HG02571 (cell line): ENCODE measurements at regions not wholly inside any gene's neighbourhood (a gene's known extent, or its start where the extent isn't known, plus 50 kb on each side); places are given as distances from the start of the nearest gene placed in this dataset.

Experiments used
- ATAC-seq: cut with Tn5 transposase; IDR thresholded peaks from one replicate; pipeline ENCODE4 v1.9.1; 2021; ENCODE audit warnings: mild to moderate bottlenecking, moderate library complexity; ENCODE audit not compliant: unreplicated experiment

DNA sequence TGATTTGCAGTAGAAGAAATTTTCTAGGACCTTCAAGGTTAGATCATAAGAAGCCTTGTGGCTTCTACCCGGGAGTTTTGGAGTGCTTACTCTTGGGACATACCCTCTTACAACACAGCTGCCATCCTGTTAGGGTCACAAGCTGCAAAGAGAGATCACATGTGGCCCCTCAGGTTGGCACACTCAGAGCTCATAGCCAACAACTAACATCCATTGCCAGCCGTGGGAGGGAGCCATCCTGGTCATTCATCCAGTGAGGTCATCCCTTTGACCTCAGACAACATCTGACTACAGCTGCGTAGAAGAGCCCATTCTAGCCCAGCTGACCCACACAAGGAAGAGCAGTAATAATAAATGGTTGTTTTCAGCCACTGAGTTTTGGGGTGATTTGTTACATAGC, 76.9 kb upstream of the NABP1 start:
- no peak for ATAC-seq

DNA sequence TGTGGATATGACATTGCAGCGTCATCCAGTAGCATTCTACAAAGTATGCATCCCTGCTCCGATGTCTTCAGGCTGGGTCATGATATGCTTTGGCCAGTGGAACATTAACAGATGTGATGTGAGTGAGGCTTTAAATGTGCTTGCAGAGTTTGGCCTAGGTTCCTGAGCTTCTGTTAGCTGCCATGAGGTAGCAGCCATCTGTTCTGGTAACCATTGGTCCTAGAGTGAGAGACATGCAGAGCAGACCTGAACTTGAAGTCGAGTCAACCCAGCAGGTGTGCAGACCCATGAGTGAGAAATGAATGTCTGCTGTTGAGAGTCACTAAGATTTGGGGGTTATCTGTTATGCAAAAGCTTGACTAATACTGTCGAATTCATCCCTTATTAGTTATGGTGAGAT, 73.8 kb upstream of the NABP1 start:
- no peak for ATAC-seq

DNA sequence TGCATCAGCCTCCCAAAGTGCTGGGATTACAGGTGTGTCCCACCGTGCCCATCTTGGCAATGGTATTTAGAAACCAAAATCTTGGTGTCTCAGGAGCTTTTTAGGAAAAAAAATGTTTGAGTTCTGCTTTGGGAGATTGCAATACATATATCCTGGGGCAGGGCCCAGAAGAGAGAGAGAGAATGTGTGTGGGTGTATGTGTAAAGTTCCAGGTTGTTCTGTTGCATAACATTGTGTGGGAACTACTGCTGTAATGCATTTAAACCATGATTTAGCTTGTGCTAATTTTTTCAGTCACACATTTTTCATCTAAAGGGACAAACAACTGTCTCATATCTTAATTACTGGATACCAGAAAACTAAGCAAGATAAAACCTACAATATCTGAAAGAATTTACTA, 70.8 kb upstream of the NABP1 start:
- no peak for ATAC-seq

DNA sequence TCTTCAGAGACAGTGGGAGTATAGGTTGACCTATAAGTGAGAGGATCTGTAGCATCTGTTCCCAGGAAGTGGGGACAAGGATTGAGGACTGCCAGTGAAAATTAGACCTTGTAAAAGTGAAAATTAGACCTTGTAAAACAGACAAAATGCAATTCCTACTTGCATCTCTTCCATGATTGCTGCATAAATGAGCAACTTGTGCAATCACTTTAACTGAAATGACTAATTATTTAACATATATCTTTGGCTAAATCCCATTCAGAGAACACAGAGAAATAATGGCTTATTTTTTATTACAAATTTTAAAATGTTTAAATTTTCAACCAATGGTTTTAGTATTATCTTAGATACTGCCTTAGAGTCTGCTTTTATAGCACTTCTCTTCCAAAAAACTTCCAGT, 67.2 kb upstream of the NABP1 start:
- ATAC-seq, result no peak

- peak; percentile 97 for ATAC-seq
These were observed 66.3 kb upstream of the NABP1 start for GRCh38 chr2:191611614-191612013.

DNA sequence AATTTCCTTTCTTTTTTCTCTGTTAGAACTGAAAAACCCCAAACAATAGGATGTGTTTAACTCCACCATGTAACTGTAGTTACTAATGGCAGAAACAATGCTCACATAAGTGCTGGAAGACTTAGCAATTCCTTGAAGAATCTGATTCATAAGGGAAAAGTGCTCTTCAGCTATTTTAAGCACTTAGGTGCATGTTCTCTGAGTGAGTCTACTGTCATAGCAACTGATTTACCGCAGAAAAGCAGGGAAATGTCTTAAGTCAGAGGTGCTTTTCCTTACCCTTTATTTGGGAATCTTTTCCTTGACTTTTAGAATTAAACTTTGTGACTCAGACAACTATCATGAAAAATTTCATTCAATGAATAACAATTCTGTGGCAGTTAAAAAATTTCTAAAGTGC, 65.4 kb upstream of the NABP1 start:
- no peak for ATAC-seq

DNA sequence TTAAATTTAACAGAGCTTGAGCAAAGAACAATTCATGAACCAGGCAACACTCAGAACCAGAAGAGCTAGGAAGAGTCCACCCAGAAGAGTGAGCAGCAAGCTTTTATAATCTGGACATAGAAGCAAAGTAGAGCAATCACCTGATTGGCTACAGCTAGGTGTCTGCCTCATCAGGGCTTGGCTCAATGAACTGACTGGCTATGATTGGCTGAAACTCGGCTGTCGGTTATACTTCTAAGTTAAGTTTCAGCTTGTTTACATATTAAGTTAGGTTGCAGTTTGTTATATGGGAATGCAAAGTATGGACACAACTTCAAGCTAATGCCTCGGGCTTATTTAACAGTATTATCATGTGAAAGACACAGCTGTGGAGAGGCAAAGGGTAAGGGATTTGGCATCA, 63.2 kb upstream of the NABP1 start:
- ATAC-seq, result no peak

- ATAC-seq, result no peak
These were observed 62.3 kb upstream of the NABP1 start for GRCh38 chr2:191615596-191615995.

GRCh38 chr2:191617575-191617974, 60.4 kb upstream of the NABP1 start:
- peak; percentile 79 for ATAC-seq

- peak; percentile 5 for ATAC-seq
These were observed 59.7 kb upstream of the NABP1 start for GRCh38 chr2:191618046-191618780.

DNA sequence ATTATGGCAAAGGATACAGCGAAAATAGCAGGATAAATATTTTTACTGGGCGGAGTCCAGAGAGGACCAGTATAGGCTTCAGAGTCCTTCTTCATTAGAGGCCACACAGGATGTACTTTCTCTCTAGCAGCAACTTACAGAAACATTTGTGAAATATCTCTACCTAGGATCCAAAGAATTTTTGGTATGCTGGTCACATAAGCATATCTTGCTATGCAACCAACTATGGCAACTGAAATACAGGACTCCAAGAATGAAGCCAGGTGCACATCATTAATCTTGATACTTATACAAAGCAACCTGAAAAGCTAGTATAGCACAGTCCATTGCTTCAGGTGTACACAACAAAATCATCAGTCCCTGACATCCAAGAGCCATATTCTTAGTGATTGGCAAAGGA, 59.1 kb upstream of the NABP1 start:
- no peak for ATAC-seq

DNA sequence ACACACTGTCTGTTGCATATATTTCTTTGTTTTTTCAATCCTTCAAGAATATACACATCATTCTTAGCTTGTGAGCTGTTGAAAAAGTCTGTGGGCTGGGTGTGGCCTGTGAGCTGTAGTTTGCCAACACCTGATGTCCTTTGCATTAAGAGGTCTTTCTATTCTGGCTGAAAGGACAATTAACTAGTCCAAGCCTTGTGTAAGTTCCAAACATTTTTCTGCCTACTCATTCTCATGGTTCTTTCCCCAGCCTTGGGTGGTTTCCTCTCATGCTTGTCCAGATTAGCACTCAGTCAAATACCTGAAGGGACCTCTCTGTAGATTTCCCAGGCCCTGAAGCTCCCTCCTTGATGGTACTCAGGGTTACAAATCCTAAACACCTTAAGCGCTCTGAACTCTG, 57.8 kb upstream of the NABP1 start:
- ATAC-seq, result no peak

- no peak for ATAC-seq
These were observed 55.3 kb upstream of the NABP1 start for GRCh38 chr2:191622374-191623320.

- peak; percentile 62 for ATAC-seq
These were observed 52.9 kb upstream of the NABP1 start for GRCh38 chr2:191625016-191625415.

DNA sequence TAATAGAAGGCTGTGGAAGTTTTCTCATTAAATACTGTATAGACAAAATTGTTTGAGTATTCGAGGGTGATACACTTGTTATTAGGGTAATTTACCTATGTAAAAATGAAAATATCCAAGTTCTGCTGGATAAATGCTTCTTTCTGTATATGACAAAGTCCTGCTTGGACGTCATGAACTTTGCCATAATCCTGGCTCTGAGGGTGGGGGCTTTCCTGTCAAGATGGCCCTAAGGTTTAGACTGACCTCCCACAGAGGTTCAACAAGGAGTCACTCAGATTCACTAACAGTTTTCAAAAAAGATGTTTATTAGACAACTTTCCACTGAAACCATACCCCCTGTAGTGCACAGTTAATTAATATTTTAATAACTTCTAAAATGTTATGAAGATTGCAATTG, 52.5 kb upstream of the NABP1 start:
- ATAC-seq, result no peak

DNA sequence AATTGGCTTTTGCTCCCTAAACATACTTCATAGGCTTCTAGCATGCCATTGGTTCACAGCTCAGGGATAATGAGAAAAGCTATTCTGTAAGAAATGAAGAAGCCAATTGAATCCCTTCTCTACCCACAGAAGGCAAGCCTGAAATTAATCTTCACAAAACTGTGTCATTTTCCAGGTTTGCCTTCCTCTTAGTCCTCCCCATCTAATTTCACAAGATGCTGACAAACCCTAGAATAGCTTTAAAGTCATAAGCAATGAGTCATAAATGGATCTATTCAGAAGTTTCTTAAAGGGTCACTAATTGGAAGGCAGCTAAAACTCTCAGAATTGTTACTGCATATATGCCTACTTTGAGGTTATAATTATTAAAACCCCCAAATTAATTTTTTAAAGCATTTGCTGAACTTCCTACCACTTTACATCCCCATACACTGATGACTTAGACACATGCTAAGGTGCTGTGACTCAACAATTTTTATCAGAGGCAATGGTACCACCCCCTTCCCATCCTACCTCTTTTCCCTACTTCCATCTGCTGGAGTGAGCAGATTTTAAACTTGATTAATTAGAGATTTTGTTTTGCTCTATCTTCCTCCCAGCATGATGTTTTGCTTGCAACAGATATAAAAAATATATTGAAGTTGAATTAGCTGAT, 51.3 kb upstream of the NABP1 start:
- no peak for ATAC-seq

GRCh38 chr2:191627518-191627917, 50.4 kb upstream of the NABP1 start:
- ATAC-seq, result no peak
